ENCODE measurements at regions not wholly inside any gene's neighbourhood (a gene's known extent, or its start where the extent isn't known, plus 50 kb on each side); places are given as distances from the start of the nearest gene placed in this dataset.
A peak's percentile ranks its signal among the peaks of the same experiment; 100 is the strongest.
"Not testable (repeated sequence)": the region's sequence is repeated elsewhere in the genome, so short reads cannot be mapped to it uniquely, and the experiment has no call there.

GRCh38 chrX:9349572-9350494 lies 115.0 kb upstream of the TBL1X start:
- DNase-seq: no peak

GRCh38 chrX:9351126-9351525 lies 113.7 kb upstream of the TBL1X start:
- no peak for DNase-seq

- DNase-seq: no peak
Measured at GRCh38 chrX:9352243-9352642, 112.6 kb upstream of the TBL1X start.

GRCh38 chrX:9352694-9353411 lies 112.0 kb upstream of the TBL1X start:
- DNase-seq: peak; percentile 71

- no peak for DNase-seq
Measured at GRCh38 chrX:9354918-9355317, 109.9 kb upstream of the TBL1X start.

GRCh38 chrX:9355739-9356138 lies 109.1 kb upstream of the TBL1X start:
- no peak for DNase-seq

GRCh38 chrX:9356846-9357245 lies 108.0 kb upstream of the TBL1X start:
- DNase-seq: no peak

GRCh38 chrX:9357518-9358114 lies 107.2 kb upstream of the TBL1X start:
- no peak for DNase-seq

- no peak for DNase-seq
Measured at GRCh38 chrX:9362363-9362928, 102.4 kb upstream of the TBL1X start.

GRCh38 chrX:9367421-9367820 lies 97.4 kb upstream of the TBL1X start:
- DNase-seq: no peak

- DNase-seq: no peak
Measured at GRCh38 chrX:9368262-9368661, 96.6 kb upstream of the TBL1X start.

- DNase-seq: no peak
Measured at GRCh38 chrX:9369802-9370291, 95.0 kb upstream of the TBL1X start.

- no peak for DNase-seq
Measured at GRCh38 chrX:9370893-9371292, 94.0 kb upstream of the TBL1X start.

GRCh38 chrX:9372866-9373265 lies 92.0 kb upstream of the TBL1X start:
- DNase-seq: no peak

GRCh38 chrX:9373789-9374188 lies 91.1 kb upstream of the TBL1X start:
- DNase-seq: no peak

GRCh38 chrX:9374555-9374954 lies 90.3 kb upstream of the TBL1X start:
- no peak for DNase-seq

GRCh38 chrX:9376111-9376510 lies 88.7 kb upstream of the TBL1X start:
- no peak for DNase-seq

- DNase-seq: not testable (repeated sequence)
Measured at GRCh38 chrX:9377216-9377615, 87.6 kb upstream of the TBL1X start.

- DNase-seq: no peak
Measured at GRCh38 chrX:9378980-9379696, 85.7 kb upstream of the TBL1X start.

- no peak for DNase-seq
Measured at GRCh38 chrX:9379697-9380551, 84.9 kb upstream of the TBL1X start.

- DNase-seq: no peak
Measured at GRCh38 chrX:9383655-9384054, 81.2 kb upstream of the TBL1X start.

- DNase-seq: no peak
Measured at GRCh38 chrX:9388450-9388849, 76.4 kb upstream of the TBL1X start.

All from activated CD8-positive, alpha-beta memory T cell treated with anti-CD3 and anti-CD28 coated beads for 24 hours (primary cell).